GM12873 (cell line): ENCODE measurements at regions not wholly inside any gene's neighbourhood (a gene's known extent, or its start where the extent isn't known, plus 50 kb on each side); places are given as distances from the start of the nearest gene placed in this dataset.

ENCODE experiments used
- CTCF ChIP-seq: IDR thresholded peaks from 2 replicates; pipeline ENCODE4 v1.5.1; 2012; ENCODE audit warnings: low read depth, mild to moderate bottlenecking, moderate library complexity, low read length, control low read depth; ENCODE audit not compliant: insufficient read depth; ENCODE audit errors: missing control alignments

GRCh38 chr2:240191001-240191400 is 50.5 kb upstream of the OTOS start:
- no peak for TF ChIP-seq CTCF

GRCh38 chr2:240192661-240193060 is 52.2 kb upstream of the OTOS start:
- no peak for TF ChIP-seq CTCF

GRCh38 chr2:240195316-240195861 is 54.9 kb upstream of the OTOS start:
- no peak for TF ChIP-seq CTCF

- TF ChIP-seq CTCF = no peak
These were observed 56.4 kb upstream of the OTOS start for GRCh38 chr2:240196716-240197461.

- TF ChIP-seq CTCF = no peak
These were observed 57.1 kb upstream of the OTOS start for GRCh38 chr2:240197462-240198139.

- no peak for TF ChIP-seq CTCF
These were observed 57.8 kb upstream of the OTOS start for GRCh38 chr2:240198226-240198625.

GRCh38 chr2:240199133-240199870 is 58.8 kb upstream of the OTOS start:
- TF ChIP-seq CTCF = no peak
